ENCODE measurements at regions not wholly inside any gene's neighbourhood (a gene's known extent, or its start where the extent isn't known, plus 50 kb on each side); places are given as distances from the start of the nearest gene placed in this dataset.
A peak's percentile ranks its signal among the peaks of the same experiment; 100 is the strongest.
"Not testable (repeated sequence)": the region's sequence is repeated elsewhere in the genome, so short reads cannot be mapped to it uniquely, and the experiment has no call there.

DNA sequence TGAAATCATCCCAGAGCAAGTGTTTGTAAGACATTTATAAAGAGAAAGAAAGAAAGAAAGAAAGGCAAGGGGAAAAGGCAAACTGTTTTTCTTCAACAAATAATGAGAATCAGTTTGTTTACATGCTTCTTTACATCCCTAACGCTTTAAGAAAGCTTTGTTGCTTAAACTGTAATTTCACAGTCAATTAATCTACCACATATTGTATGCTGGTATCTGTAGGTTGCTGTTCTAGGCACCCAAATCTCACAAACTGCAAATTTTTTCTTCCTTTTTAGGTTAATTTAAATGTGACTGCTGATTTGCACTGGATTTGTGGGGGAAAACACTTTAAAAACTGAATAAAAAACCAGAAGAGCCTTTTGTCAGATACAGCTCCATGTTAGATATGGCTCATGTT lies 384.2 kb downstream of the ATP23 start:
- TF ChIP-seq Cebpa-rat (IDR thresholded peaks at IDR 0.05), result no peak
- Histone ChIP-seq H4K20me1 (no peaks in the 10 kb centered on the region), H3K4me2 (peak overlapping the region in 3 of 11 experiments; percentile 3 to 75 (median 14); a peak in 4 of 22 replicates), H3K27ac (peak overlapping the region in 3 of 11 experiments; percentile 1 to 28 (median 26); a peak in 4 of 22 replicates), H3K9ac (no peak overlapping the region), H3K9me3 (replicated peaks in 1 of 11) (peaks cover 0 to 34% (median 0%) of the 10 kb centered on the region in 11 experiments; a peak in 3 of 22 replicates), H3K4me1 (peaks cover 0 to 59% (median 9%) of the 10 kb centered on the region in 10 experiments; a peak in 12 of 20 replicates), H3K27me3 (no peaks in the 10 kb centered on the region), H3K4me3 (no peak overlapping the region), H3K36me3 (no peaks in the 10 kb centered on the region)

DNA sequence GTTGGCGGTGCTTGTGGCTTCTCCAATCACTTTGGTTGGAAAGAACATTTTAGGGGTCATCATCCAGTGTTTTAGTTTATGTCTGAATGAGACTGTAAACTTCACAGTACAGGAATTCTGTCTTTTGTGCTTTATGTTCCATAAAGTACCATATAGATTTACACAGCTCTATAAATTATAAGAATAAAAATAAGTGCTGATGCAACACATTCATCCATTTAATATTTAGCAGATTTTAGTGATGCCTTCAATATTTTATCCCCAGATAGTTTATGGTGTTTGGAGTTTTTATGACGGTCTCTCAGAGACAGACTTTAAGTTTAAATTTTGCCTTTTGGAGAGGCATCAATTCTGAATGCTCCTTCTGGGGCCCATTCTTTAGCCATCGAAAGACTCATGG lies 385.2 kb downstream of the ATP23 start:
- Histone ChIP-seq H4K20me1 (no peaks in the 10 kb centered on the region), H3K4me1 (peaks cover 0 to 50% (median 5%) of the 10 kb centered on the region in 10 experiments; a peak in 12 of 20 replicates), H3K27ac (peak overlapping the region in 1 of 11 experiments; percentile 26; a peak in 2 of 22 replicates), H3K4me2 (no peak overlapping the region; a peak in 1 of 22 replicates), H3K27me3 (no peaks in the 10 kb centered on the region), H3K9me3 (replicated peaks in 1 of 11) (peaks cover 0 to 34% (median 0%) of the 10 kb centered on the region in 11 experiments; a peak in 3 of 22 replicates), H3K9ac (no peak overlapping the region), H3K4me3 (no peak overlapping the region), H3K36me3 (no peaks in the 10 kb centered on the region)
- TF ChIP-seq Cebpa-rat (IDR thresholded peaks at IDR 0.05), result no peak

GRCh38 chr12:58336581-58337242 lies 395.3 kb downstream of the ATP23 start:
- peak overlapping the region in 5 of 11 experiments; percentile 14 to 75 (median 71); a peak in 10 of 22 replicates for H3K9ac ChIP-seq
- H3K4me2 ChIP-seq, result peak overlapping the region in 7 of 11 experiments; percentile 6 to 68 (median 31); a peak in 14 of 22 replicates
- H3K27ac ChIP-seq, result peak overlapping the region in 10 of 11 experiments; percentile 56 to 95 (median 76); a peak in 20 of 22 replicates
- not testable (repeated sequence) for H4K20me1 ChIP-seq, H3K36me3 ChIP-seq, H3K27me3 ChIP-seq, H3K4me3 ChIP-seq
- H3K4me1 ChIP-seq, result peaks cover 8 to 50% (median 28%) of the 10 kb centered on the region in 10 experiments; a peak in 18 of 20 replicates
- H3K9me3 ChIP-seq (replicated peaks in 1 of 11), result peaks cover 0 to 46% (median 5%) of the 10 kb centered on the region in 11 experiments; a peak in 13 of 22 replicates

- not testable (repeated sequence) for H3K27me3 ChIP-seq, H4K20me1 ChIP-seq, H3K4me3 ChIP-seq, H3K36me3 ChIP-seq
- peak overlapping the region in 6 of 11 experiments; percentile 3 to 75 (median 63); a peak in 10 of 22 replicates for H3K9ac ChIP-seq
- peak in 6 of 11 experiments; percentile 29 to 92 (median 88); a peak in 11 of 22 replicates for TF ChIP-seq Cebpa-rat (IDR thresholded peaks at IDR 0.05)
- H3K27ac ChIP-seq, result peak overlapping the region in 10 of 11 experiments; percentile 56 to 95 (median 76); a peak in 20 of 22 replicates
- peaks cover 16 to 58% (median 36%) of the 10 kb centered on the region in 10 experiments; a peak in 19 of 20 replicates for H3K4me1 ChIP-seq
- peak overlapping the region in 8 of 11 experiments; percentile 4 to 68 (median 8); a peak in 16 of 22 replicates for H3K4me2 ChIP-seq
- peaks cover 0 to 46% (median 5%) of the 10 kb centered on the region in 11 experiments; a peak in 13 of 22 replicates for H3K9me3 ChIP-seq (replicated peaks in 1 of 11)
Measured at GRCh38 chr12:58337539-58337938, 396.2 kb downstream of the ATP23 start.

DNA sequence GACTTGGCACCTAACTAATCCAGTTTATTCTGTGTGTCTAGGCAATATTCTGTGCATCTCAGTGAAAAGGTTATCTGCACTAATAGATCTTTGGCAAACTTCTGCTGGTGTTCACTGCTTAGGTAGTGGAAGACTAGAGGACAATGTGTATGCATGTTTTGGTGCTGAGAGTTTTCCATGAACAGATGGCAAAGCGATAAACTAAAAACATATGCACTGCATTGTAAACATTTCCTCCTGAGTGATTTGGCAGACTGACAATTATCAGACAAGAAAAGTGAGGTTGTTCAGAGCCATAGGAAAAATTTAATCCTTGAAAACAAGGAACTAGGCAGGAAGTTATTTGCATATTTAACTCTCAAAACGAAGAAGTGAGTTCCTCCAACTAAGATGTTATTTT lies 400.4 kb downstream of the ATP23 start:
- peak overlapping the region; percentile 47 to 78 (median 60); a peak in 21 of 22 replicates for H3K4me2 ChIP-seq
- peaks cover 20 to 95% (median 42%) of the 10 kb centered on the region in 10 experiments; a peak in 19 of 20 replicates for H3K4me1 ChIP-seq
- TF ChIP-seq Cebpa-rat (IDR thresholded peaks at IDR 0.05), result no peak
- no peak overlapping the region for H3K4me3 ChIP-seq
- peaks cover 0 to 4% (median 0%) of the 10 kb centered on the region in 11 experiments; a peak in 1 of 22 replicates for H3K36me3 ChIP-seq
- H3K27ac ChIP-seq, result peak overlapping the region in 6 of 11 experiments; percentile 33 to 95 (median 74); a peak in 13 of 22 replicates
- no peaks in the 10 kb centered on the region for H3K27me3 ChIP-seq
- peaks cover 0 to 45% (median 5%) of the 10 kb centered on the region in 11 experiments; a peak in 13 of 22 replicates for H3K9me3 ChIP-seq (replicated peaks in 1 of 11)
- no peaks in the 10 kb centered on the region for H4K20me1 ChIP-seq
- peak overlapping the region in 3 of 11 experiments; percentile 60 to 73 (median 66); a peak in 5 of 22 replicates for H3K9ac ChIP-seq

DNA sequence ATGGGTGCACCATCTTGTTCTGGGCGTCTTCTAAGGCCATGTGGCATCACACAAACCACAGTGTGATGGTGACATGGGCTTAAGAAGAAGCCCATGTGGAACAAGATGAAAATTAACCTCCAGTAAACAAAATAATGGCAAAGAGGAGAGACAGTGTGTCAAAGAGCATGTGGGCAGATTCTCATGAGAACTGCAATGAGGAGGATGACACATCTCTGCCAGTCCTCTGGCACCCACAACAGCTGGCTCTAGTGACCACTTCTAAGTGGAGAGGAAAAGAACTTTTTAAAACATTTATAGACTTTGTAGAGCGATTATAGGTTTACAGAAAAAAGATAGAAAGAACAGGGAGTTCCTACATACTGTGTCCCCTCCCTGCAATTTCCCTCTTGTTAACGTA lies 401.4 kb downstream of the ATP23 start:
- Histone ChIP-seq H3K4me1 (peaks cover 20 to 98% (median 33%) of the 10 kb centered on the region in 10 experiments; a peak in 19 of 20 replicates), H3K27me3 (no peaks in the 10 kb centered on the region), H3K9ac (peak overlapping the region in 3 of 11 experiments; percentile 60 to 73 (median 66); a peak in 6 of 22 replicates), H3K4me2 (peak overlapping the region; percentile 47 to 78 (median 60); a peak in 19 of 22 replicates), H3K4me3 (no peak overlapping the region), H3K36me3 (peaks cover 0 to 4% (median 0%) of the 10 kb centered on the region in 11 experiments; a peak in 1 of 22 replicates), H3K9me3 (replicated peaks in 1 of 11) (peaks cover 0 to 35% (median 4%) of the 10 kb centered on the region in 11 experiments; a peak in 8 of 22 replicates), H3K27ac (peak overlapping the region in 6 of 11 experiments; percentile 33 to 95 (median 74); a peak in 11 of 22 replicates), H4K20me1 (no peaks in the 10 kb centered on the region)
- TF ChIP-seq Cebpa-rat (IDR thresholded peaks at IDR 0.05), result no peak

DNA sequence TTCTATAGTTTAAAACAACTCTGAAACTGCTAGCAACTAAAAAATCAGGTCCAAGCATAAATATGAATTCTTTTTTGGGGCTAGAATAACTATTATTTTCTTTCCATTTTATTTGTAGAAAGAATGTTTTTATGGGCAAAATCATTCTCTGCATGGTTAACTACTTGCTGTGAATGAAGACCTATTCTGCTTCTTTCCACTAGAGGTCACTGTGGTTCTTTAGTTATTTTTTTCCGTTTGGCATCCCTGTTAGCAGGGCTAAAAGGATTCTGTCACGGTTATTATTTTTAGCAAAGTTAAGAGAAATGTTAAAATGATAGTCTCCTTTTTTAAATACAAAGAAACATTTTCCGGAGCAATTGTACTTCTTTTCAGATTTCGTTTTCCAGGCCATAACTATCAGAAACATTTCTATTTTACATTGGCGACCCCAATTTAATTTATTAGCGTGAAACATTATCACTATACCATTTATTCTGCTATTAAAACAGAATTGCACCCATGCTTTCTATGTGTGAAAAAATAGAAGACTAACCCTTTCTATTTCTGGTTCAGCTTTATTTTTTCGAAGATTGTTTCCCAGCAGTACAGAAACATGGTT lies 404.8 kb downstream of the ATP23 start:
- Histone ChIP-seq H3K4me3 (no peak overlapping the region), H3K4me2 (peak overlapping the region in 1 of 11 experiments; percentile 55; a peak in 1 of 22 replicates)
- TF ChIP-seq Cebpa-rat (IDR thresholded peaks at IDR 0.05), result no peak

DNA sequence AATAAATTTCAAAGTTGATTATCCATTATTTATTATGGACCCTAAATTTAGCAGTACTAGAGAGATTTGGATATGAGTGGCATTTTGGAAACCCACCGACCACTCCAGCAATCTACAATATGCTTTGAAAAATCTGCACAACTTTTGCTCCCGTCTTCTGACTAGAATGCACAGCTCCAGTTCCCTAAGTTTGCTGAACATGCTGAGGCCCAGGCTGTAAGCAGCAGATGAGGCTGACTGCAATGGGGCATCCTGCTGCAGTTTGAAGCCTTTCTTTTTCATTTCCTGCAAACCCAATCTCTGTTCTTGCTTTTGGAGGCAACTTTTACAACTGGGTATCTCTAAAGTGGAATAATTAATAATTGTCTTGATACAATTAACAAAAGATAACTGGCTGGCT lies 405.8 kb downstream of the ATP23 start:
- TF ChIP-seq Cebpa-rat (IDR thresholded peaks at IDR 0.05), result no peak
- Histone ChIP-seq H3K9me3 (replicated peaks in 1 of 11) (peaks cover 0 to 15% (median 5%) of the 10 kb centered on the region in 11 experiments; a peak in 8 of 22 replicates), H4K20me1 (no peaks in the 10 kb centered on the region), H3K4me1 (peaks cover 7 to 54% (median 10%) of the 10 kb centered on the region in 10 experiments; a peak in 19 of 20 replicates), H3K27me3 (no peaks in the 10 kb centered on the region), H3K4me3 (no peak overlapping the region), H3K4me2 (peak overlapping the region in 2 of 11 experiments; percentile 14 to 55; a peak in 3 of 22 replicates), H3K36me3 (no peaks in the 10 kb centered on the region), H3K9ac (no peak overlapping the region), H3K27ac (no peak overlapping the region)

More for the DNA sequence above, 404.8 kb downstream of the ATP23 start:
- Histone ChIP-seq H3K4me1 (peaks cover 15 to 65% (median 18%) of the 10 kb centered on the region in 10 experiments; a peak in 19 of 20 replicates), H3K9ac (no peak overlapping the region), H3K9me3 (replicated peaks in 1 of 11) (peaks cover 0 to 15% (median 5%) of the 10 kb centered on the region in 11 experiments; a peak in 8 of 22 replicates), H3K27ac (no peak overlapping the region), H4K20me1 (no peaks in the 10 kb centered on the region), H3K27me3 (no peaks in the 10 kb centered on the region), H3K36me3 (no peaks in the 10 kb centered on the region)
